ENCODE measurements at regions not wholly inside any gene's neighbourhood (a gene's known extent, or its start where the extent isn't known, plus 50 kb on each side); places are given as distances from the start of the nearest gene placed in this dataset.

DNA sequence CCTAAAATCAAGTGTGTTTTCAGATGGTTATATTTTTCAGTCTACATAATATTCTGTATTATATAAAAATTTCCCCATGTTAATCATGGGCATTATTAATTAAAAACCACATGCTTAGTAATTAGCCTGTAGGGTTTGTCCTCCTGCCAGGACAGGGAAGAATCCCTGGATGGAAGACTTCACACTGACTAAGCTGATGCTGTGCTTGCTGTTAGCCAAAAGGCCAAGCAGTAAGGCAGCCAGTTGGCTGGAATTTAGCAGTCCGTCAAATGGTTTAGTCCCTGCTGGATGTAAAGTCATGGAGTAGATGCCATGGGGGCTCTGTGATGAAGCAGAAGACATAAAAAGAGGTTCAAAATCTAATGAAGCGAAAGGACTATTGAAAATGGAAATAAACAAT, 168.0 kb upstream of the OBI1 start (continued):
- TF ChIP-seq PRDM15 (CRISPR knock-in tag; IDR thresholded peaks at IDR 0.05): no peak
- no peak for TF ChIP-seq JAZF1 (CRISPR knock-in tag; IDR thresholded peaks at IDR 0.05)
- TF ChIP-seq IRF1 (CRISPR knock-in tag; IDR thresholded peaks at IDR 0.05): no peak

- no peak overlapping the region for H3K27ac Mint-ChIP-seq
Measured at GRCh38 chr13:78826312-78826711, 167.4 kb upstream of the OBI1 start.

DNA sequence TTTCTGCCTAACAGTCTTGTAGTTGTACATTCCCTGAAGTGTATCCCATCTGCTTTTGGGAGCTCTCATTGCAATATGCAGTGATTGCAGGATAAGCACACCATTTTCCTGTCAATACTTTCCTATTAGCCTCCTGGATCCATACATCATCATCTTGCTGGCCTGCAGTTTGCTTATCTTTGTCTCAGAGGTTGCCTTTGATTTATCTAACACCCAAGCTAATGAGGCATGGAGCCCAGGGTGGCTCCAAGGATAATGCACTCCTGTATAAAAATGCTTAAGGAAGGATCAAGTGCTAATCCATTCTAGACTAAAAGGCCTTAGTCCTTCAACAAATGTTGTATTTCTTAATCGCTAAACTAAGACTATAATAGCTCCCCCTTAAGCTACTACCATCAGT, 161.6 kb upstream of the OBI1 start:
- TF ChIP-seq NFE2L1 (CRISPR knock-in tag; IDR thresholded peaks at IDR 0.05) (no peak), GTF2I (CRISPR knock-in tag; conservative IDR thresholded peaks at IDR 0.05) (no peak), FOXK1 (CRISPR knock-in tag; IDR thresholded peaks at IDR 0.05) (no peak), CREB1 (CRISPR knock-in tag; IDR thresholded peaks at IDR 0.05) (no peak), ATF1 (CRISPR knock-in tag; IDR thresholded peaks at IDR 0.05) (no peak), ZNF396 (CRISPR knock-in tag; IDR thresholded peaks at IDR 0.05; ENCODE audit: borderline replicate concordance) (no peak), ZNF423 (CRISPR knock-in tag; IDR thresholded peaks at IDR 0.05) (no peak)
- TF ChIP-seq, protein P1, sequence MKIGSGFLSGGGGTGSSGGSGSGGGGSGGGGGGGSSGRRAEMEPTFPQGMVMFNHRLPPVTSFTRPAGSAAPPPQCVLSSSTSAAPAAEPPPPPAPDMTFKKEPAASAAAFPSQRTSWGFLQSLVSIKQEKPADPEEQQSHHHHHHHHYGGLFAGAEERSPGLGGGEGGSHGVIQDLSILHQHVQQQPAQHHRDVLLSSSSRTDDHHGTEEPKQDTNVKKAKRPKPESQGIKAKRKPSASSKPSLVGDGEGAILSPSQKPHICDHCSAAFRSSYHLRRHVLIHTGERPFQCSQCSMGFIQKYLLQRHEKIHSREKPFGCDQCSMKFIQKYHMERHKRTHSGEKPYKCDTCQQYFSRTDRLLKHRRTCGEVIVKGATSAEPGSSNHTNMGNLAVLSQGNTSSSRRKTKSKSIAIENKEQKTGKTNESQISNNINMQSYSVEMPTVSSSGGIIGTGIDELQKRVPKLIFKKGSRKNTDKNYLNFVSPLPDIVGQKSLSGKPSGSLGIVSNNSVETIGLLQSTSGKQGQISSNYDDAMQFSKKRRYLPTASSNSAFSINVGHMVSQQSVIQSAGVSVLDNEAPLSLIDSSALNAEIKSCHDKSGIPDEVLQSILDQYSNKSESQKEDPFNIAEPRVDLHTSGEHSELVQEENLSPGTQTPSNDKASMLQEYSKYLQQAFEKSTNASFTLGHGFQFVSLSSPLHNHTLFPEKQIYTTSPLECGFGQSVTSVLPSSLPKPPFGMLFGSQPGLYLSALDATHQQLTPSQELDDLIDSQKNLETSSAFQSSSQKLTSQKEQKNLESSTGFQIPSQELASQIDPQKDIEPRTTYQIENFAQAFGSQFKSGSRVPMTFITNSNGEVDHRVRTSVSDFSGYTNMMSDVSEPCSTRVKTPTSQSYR (CRISPR knock-in tag; IDR thresholded peaks at IDR 0.05): no peak
- H3K4me1 Mint-ChIP-seq: no peaks in the 10 kb centered on the region
- no peaks in the 10 kb centered on the region for H3K36me3 Mint-ChIP-seq
- DNase-seq (ENCODE audit: low spot score): no peak
- H3K4me3 Mint-ChIP-seq: no peak overlapping the region
- ChIA-PET POLR2A (no interaction called here), CTCF (no interaction called here)
- H3K9me3 Mint-ChIP-seq: no peaks in the 10 kb centered on the region
- no peaks in the 10 kb centered on the region for H3K27me3 Mint-ChIP-seq (ENCODE audit: low read depth)
- no peak overlapping the region for H3K27ac Mint-ChIP-seq
- ATAC-seq: no peak

More at GRCh38 chr13:78826312-78826711, 167.4 kb upstream of the OBI1 start:
- DNase-seq (ENCODE audit: low spot score) (no peak), ATAC-seq (no peak)
- no peaks in the 10 kb centered on the region for H3K36me3 Mint-ChIP-seq
- no peaks in the 10 kb centered on the region for H3K9me3 Mint-ChIP-seq
- TF ChIP-seq NR1H2 (CRISPR knock-in tag; IDR thresholded peaks at IDR 0.05): no peak
- TF ChIP-seq, protein P2, sequence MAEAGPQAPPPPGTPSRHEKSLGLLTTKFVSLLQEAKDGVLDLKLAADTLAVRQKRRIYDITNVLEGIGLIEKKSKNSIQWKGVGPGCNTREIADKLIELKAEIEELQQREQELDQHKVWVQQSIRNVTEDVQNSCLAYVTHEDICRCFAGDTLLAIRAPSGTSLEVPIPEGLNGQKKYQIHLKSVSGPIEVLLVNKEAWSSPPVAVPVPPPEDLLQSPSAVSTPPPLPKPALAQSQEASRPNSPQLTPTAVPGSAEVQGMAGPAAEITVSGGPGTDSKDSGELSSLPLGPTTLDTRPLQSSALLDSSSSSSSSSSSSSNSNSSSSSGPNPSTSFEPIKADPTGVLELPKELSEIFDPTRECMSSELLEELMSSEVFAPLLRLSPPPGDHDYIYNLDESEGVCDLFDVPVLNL (CRISPR knock-in tag; IDR thresholded peaks at IDR 0.05; ENCODE audit: borderline replicate concordance, low read depth): no peak
- no peak for TF ChIP-seq RORB (CRISPR knock-in tag; IDR thresholded peaks at IDR 0.05)
- TF ChIP-seq, protein P3, sequence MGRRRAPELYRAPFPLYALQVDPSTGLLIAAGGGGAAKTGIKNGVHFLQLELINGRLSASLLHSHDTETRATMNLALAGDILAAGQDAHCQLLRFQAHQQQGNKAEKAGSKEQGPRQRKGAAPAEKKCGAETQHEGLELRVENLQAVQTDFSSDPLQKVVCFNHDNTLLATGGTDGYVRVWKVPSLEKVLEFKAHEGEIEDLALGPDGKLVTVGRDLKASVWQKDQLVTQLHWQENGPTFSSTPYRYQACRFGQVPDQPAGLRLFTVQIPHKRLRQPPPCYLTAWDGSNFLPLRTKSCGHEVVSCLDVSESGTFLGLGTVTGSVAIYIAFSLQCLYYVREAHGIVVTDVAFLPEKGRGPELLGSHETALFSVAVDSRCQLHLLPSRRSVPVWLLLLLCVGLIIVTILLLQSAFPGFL (CRISPR knock-in tag; IDR thresholded peaks at IDR 0.05; ENCODE audit: borderline replicate concordance): no peak
- no peak for TF ChIP-seq ZNF396 (CRISPR knock-in tag; IDR thresholded peaks at IDR 0.05; ENCODE audit: borderline replicate concordance)
- no peaks in the 10 kb centered on the region; the same call in 1 of the 2 replicates for H3K27me3 Mint-ChIP-seq (ENCODE audit: low read depth)
- ChIA-PET POLR2A (no interaction called here), CTCF (no interaction called here)
- no peaks in the 10 kb centered on the region for H3K4me1 Mint-ChIP-seq
- no peak overlapping the region for H3K4me3 Mint-ChIP-seq
